Natural killer cell (primary cell): ENCODE measurements at regions not wholly inside any gene's neighbourhood (a gene's known extent, or its start where the extent isn't known, plus 50 kb on each side); places are given as distances from the start of the nearest gene placed in this dataset.

Experiments
- ATAC-seq, 3 donors: fragments of 150-1000 bp in 2 of 3; fragments of 200-7000 bp in 1 of 3; cut with Tn5 transposase; 1 replicate in 1 of 3; 2 replicates in 2 of 3; pipeline ENCODE4 v1.10.0; 2021; ENCODE audit warnings: mild to moderate bottlenecking in 2 of 3, moderate library complexity in 2 of 3
- DNase-seq, 2 donors: peaks; one replicate each; pipeline versions ENCODE4 v3.0.0 to v3.0.0-alpha.2; 2013 to 2021; ENCODE audit warnings: mixed read lengths in 1 of 2
- H3K27ac ChIP-seq: one replicate; pipeline ENCODE4 v1.5.1; 2013; ENCODE audit warnings: mild to moderate bottlenecking, low read length
- H3K27me3 ChIP-seq: one replicate; pipeline ENCODE4 v1.6.1; 2013; ENCODE audit warnings: low read length; ENCODE audit not compliant: control insufficient read depth, insufficient read depth
- H3K36me3 ChIP-seq: one replicate; pipeline ENCODE4 v1.6.1; 2013; ENCODE audit warnings: low read length; ENCODE audit not compliant: control insufficient read depth, insufficient read depth
- H3K4me1 ChIP-seq: one replicate; pipeline ENCODE4 v1.6.1; 2013; ENCODE audit warnings: low read length; ENCODE audit not compliant: control insufficient read depth, insufficient read depth
- H3K4me3 ChIP-seq: one replicate; pipeline ENCODE4 v1.5.1; 2013; ENCODE audit warnings: low read length
- H3K9me3 ChIP-seq: one replicate; pipeline ENCODE4 v1.6.1; 2013; ENCODE audit warnings: low read length; ENCODE audit not compliant: control insufficient read depth, insufficient read depth
- H3K27ac Mint-ChIP-seq, 2 donors: one replicate each; pipeline ENCODE4 v1.8.0; 2022; ENCODE audit warnings: mild to moderate bottlenecking in 2 of 2, mixed read lengths in 2 of 2, moderate library complexity in 1 of 2
- H3K27me3 Mint-ChIP-seq, 2 donors: one replicate each; pipeline ENCODE4 v1.8.0; 2022; ENCODE audit warnings: low read depth in 2 of 2, mixed read lengths in 2 of 2
- H3K36me3 Mint-ChIP-seq: one replicate; pipeline ENCODE4 v1.8.0; 2022; ENCODE audit warnings: mixed read lengths
- H3K4me1 Mint-ChIP-seq, 2 donors: one replicate each; pipeline ENCODE4 v1.8.0; 2022; ENCODE audit warnings: mixed read lengths in 2 of 2
- H3K4me3 Mint-ChIP-seq: one replicate; pipeline ENCODE4 v1.8.0; 2022; ENCODE audit warnings: mild to moderate bottlenecking, moderate library complexity, mixed read lengths
- H3K9me3 Mint-ChIP-seq, 2 donors: one replicate each; pipeline ENCODE4 v1.8.0; 2022; ENCODE audit warnings: mixed read lengths in 2 of 2
- CTCF ChIP-seq: fragments of 200-600 bp; IDR thresholded peaks from one replicate; pipeline ENCODE4 v1.8.0; 2022; ENCODE audit warnings: antibody characterized with exemption
- WGBS: methylation state at CpG from one replicate; pipeline ENCODE4 v1.1.7; 2013; ENCODE audit warnings: missing lambda C conversion rate; ENCODE audit not compliant: insufficient coverage; 5-methylcytosine and 5-hydroxymethylcytosine counted together
- intact Hi-C: fragments of 100-400 bp; cut with micrococcal nuclease; formaldehyde crosslinking; loops from one replicate; pipeline ENCODE4 v1.14.2; 2022

DNA sequence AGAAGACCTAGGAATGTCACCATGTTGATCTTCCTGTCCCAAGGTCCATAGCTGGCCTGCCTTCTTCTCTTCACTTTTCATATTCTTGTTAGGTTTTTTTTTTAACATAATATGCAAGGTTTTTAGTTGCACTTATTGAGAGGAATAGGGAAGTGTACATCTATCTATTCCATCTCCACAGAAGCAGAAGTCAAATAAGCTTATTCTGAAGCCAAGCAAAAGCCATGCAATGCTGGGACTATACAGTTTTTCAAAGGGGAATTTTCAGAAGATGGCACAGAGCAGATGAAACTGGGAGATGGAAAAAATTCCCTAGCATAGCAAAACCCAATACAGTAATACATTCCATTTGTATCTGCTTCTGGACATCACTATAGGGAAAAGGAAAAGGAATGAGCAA, 447.6 kb downstream of the GADD45G start:
- no peaks in the 10 kb centered on the region for H3K27me3 ChIP-seq
- H3K9me3 ChIP-seq: no peaks in the 10 kb centered on the region
- H3K36me3 ChIP-seq: no peaks in the 10 kb centered on the region
- intact Hi-C loops: no loop called here
- no peak overlapping the region for H3K4me3 ChIP-seq
- Mint-ChIP-seq H3K4me1 (no peaks in the 10 kb centered on the region), H3K9me3 (no peaks in the 10 kb centered on the region), H3K36me3 (no peaks in the 10 kb centered on the region), H3K27me3 (peaks cover 32 to 52% of the 10 kb centered on the region in 2 donors), H3K27ac (no peak overlapping the region), H3K4me3 (no peak overlapping the region)
- DNase-seq: no peak
- no peak for TF ChIP-seq CTCF
- H3K4me1 ChIP-seq: no peaks in the 10 kb centered on the region
- H3K27ac ChIP-seq: no peak overlapping the region
- ATAC-seq: no peak

GRCh38 chr9:90053027-90053426, 448.2 kb downstream of the GADD45G start:
- no peak for TF ChIP-seq CTCF
- no peak for ATAC-seq

GRCh38 chr9:90054810-90055209, 450.0 kb downstream of the GADD45G start:
- no peaks in the 10 kb centered on the region for H3K36me3 Mint-ChIP-seq
- H3K4me1 ChIP-seq: no peaks in the 10 kb centered on the region
- no peak overlapping the region for H3K27ac Mint-ChIP-seq
- no peaks in the 10 kb centered on the region for H3K4me1 Mint-ChIP-seq
- TF ChIP-seq CTCF: no peak
- no peaks in the 10 kb centered on the region for H3K36me3 ChIP-seq
- no peak overlapping the region for H3K4me3 Mint-ChIP-seq
- no peak overlapping the region for H3K4me3 ChIP-seq
- no peaks in the 10 kb centered on the region for H3K9me3 Mint-ChIP-seq
- H3K27me3 ChIP-seq: no peaks in the 10 kb centered on the region
- ATAC-seq (no peak), DNase-seq (no peak)
- H3K27ac ChIP-seq: no peak overlapping the region
- H3K9me3 ChIP-seq: no peaks in the 10 kb centered on the region
- peaks cover 27 to 44% of the 10 kb centered on the region in 2 donors for H3K27me3 Mint-ChIP-seq
- intact Hi-C loops: no loop called here

More at GRCh38 chr9:90053027-90053426, 448.2 kb downstream of the GADD45G start:
- intact Hi-C loops: no loop called here
- H3K4me1 Mint-ChIP-seq: no peaks in the 10 kb centered on the region
- no peak for DNase-seq
- no peaks in the 10 kb centered on the region for H3K36me3 Mint-ChIP-seq
- Histone ChIP-seq H3K9me3 (no peaks in the 10 kb centered on the region), H3K4me1 (no peaks in the 10 kb centered on the region), H3K27me3 (no peaks in the 10 kb centered on the region), H3K36me3 (no peaks in the 10 kb centered on the region), H3K27ac (no peak overlapping the region), H3K4me3 (no peak overlapping the region)
- H3K27ac Mint-ChIP-seq: no peak overlapping the region
- H3K4me3 Mint-ChIP-seq: no peak overlapping the region
- H3K9me3 Mint-ChIP-seq: no peaks in the 10 kb centered on the region
- 88% methylated on average over 4 of the region's 5 CpGs for WGBS
- peaks cover 30 to 52% of the 10 kb centered on the region in 2 donors for H3K27me3 Mint-ChIP-seq

- Mint-ChIP-seq H3K4me1 (no peaks in the 10 kb centered on the region), H3K9me3 (no peaks in the 10 kb centered on the region), H3K27me3 (peaks cover 27 to 44% of the 10 kb centered on the region in 2 donors), H3K27ac (no peak overlapping the region), H3K36me3 (no peaks in the 10 kb centered on the region), H3K4me3 (no peak overlapping the region)
- DNase-seq (no peak), ATAC-seq (no peak)
- Histone ChIP-seq H3K27ac (no peak overlapping the region), H3K27me3 (no peaks in the 10 kb centered on the region), H3K36me3 (no peaks in the 10 kb centered on the region), H3K4me1 (no peaks in the 10 kb centered on the region), H3K9me3 (no peaks in the 10 kb centered on the region), H3K4me3 (no peak overlapping the region)
- no peak for TF ChIP-seq CTCF
- 85% methylated on average over 3 of the region's 3 CpGs for WGBS
- intact Hi-C loops: no loop called here
Observed at GRCh38 chr9:90055226-90055625, 450.4 kb downstream of the GADD45G start.
